Gastroesophageal sphincter (tissue), 4 donors: ENCODE measurements at regions not wholly inside any gene's neighbourhood (a gene's known extent, or its start where the extent isn't known, plus 50 kb on each side); places are given as distances from the start of the nearest gene placed in this dataset.

Source experiments
- ATAC-seq: fragments of 150-250 bp; one replicate; pipeline ENCODE4 v1.9.1; 2016; ENCODE audit warnings: mild to moderate bottlenecking, moderate library complexity
- H3K27ac ChIP-seq, 4 donors: fragments of 200-600 bp; sonication (generic) in 3 of 4; 1 replicate in 3 of 4; 2 replicates in 1 of 4; pipeline ENCODE4 v1.5.1; 2016 to 2019
- H3K27me3 ChIP-seq: fragments of 200-600 bp; sonication (generic); one replicate; pipeline ENCODE4 v1.5.1; 2019
- H3K36me3 ChIP-seq, 2 donors: fragments of 200-600 bp; sonication (generic); one replicate each; pipeline ENCODE4 v1.5.1; 2019; ENCODE audit warnings: control low read depth in 1 of 2
- H3K4me1 ChIP-seq, 3 donors: fragments of 200-600 bp; sonication (generic); 1 replicate in 2 of 3; 2 replicates in 1 of 3; pipeline ENCODE4 v1.5.1; 2016 to 2019; ENCODE audit warnings: control low read depth in 2 of 3
- H3K4me3 ChIP-seq, 2 donors: fragments of 200-600 bp; sonication (generic); one replicate each; pipeline ENCODE4 v1.5.1; 2019; ENCODE audit warnings: mild to moderate bottlenecking in 1 of 2, moderate library complexity in 1 of 2
- H3K9me3 ChIP-seq, 3 donors: fragments of 200-600 bp; sonication (generic); one replicate each; pipeline ENCODE4 v1.5.1; 2017 to 2019; ENCODE audit warnings: control low read depth in 2 of 3
- CTCF ChIP-seq, 4 experiments: fragments of 200-600 bp in 2 of 4; fragments of 450-650 bp in 2 of 4; sonication (generic) in 1 of 4; IDR thresholded peaks; one replicate each; pipeline ENCODE4 v1.5.1; 2017 to 2019; ENCODE audit warnings: antibody characterized with exemption in 4 of 4, mild to moderate bottlenecking in 2 of 4, moderate library complexity in 2 of 4
- EP300 ChIP-seq: sonication (generic); formaldehyde crosslinking; IDR thresholded peaks from one replicate; pipeline ENCODE4 v1.6.1; 2017; ENCODE audit warnings: antibody characterized with exemption, mild to moderate bottlenecking
- POLR2A ChIP-seq, 2 donors: fragments of 450-650 bp; IDR thresholded peaks; one replicate each; pipeline ENCODE4 v1.6.1; 2017; ENCODE audit warnings: antibody characterized with exemption in 2 of 2, mild to moderate bottlenecking in 2 of 2, moderate library complexity in 1 of 2
- POLR2AphosphoS5 ChIP-seq: sonication (generic); formaldehyde crosslinking; IDR thresholded peaks from one replicate; pipeline ENCODE4 v1.6.1; 2017; ENCODE audit warnings: antibody characterized with exemption
- WGBS, 2 donors: methylation state at CpG; one replicate each; pipeline ENCODE4 v1.1.5; 2018; ENCODE audit warnings: low coverage in 1 of 2; 5-methylcytosine and 5-hydroxymethylcytosine counted together

- H3K9me3 ChIP-seq, result peaks cover 0 to 5% (median 0%) of the 10 kb centered on the region in 3 donors
- no peaks in the 10 kb centered on the region for H3K36me3 ChIP-seq
- ATAC-seq, result no peak
- WGBS, 2 donors, result 85 to 90% methylated on average over 1 to 2 of the region's 2 CpGs
- H3K27me3 ChIP-seq, result no peaks in the 10 kb centered on the region
- TF ChIP-seq CTCF (IDR thresholded peaks at IDR 0.05) (no peak), POLR2AphosphoS5 (no peak), POLR2A (IDR thresholded peaks at IDR 0.05) (no peak), EP300 (no peak)
- H3K27ac ChIP-seq, result no peak overlapping the region
- no peaks in the 10 kb centered on the region for H3K4me1 ChIP-seq
- H3K4me3 ChIP-seq, result no peak overlapping the region
Measured at GRCh38 chr7:118801366-118801765, 576.9 kb downstream of the ANKRD7 start.

GRCh38 chr7:118802726-118803125, 578.2 kb downstream of the ANKRD7 start:
- 97 to 100% methylated on average over 2 of the region's 2 CpGs for whole genome bisulfite sequencing, 2 donors
- TF ChIP-seq POLR2AphosphoS5 (no peak), POLR2A (IDR thresholded peaks at IDR 0.05) (no peak), CTCF (IDR thresholded peaks at IDR 0.05) (no peak), EP300 (no peak)
- H3K36me3 ChIP-seq, result no peaks in the 10 kb centered on the region

GRCh38 chr7:118826246-118826645, 601.7 kb downstream of the ANKRD7 start:
- Histone ChIP-seq H3K27me3 (no peaks in the 10 kb centered on the region), H3K4me1 (no peaks in the 10 kb centered on the region), H3K9me3 (no peaks in the 10 kb centered on the region), H3K27ac (no peak overlapping the region), H3K4me3 (no peak overlapping the region), H3K36me3 (no peaks in the 10 kb centered on the region)
- no peak for TF ChIP-seq CTCF (IDR thresholded peaks at IDR 0.05)
- WGBS, 2 donors, result 23 to 33% methylated on average over 1 of the region's 1 CpG
- no peak for ATAC-seq

More at GRCh38 chr7:118802726-118803125, 578.2 kb downstream of the ANKRD7 start:
- Histone ChIP-seq H3K4me1 (no peaks in the 10 kb centered on the region), H3K4me3 (no peak overlapping the region), H3K27me3 (no peaks in the 10 kb centered on the region), H3K27ac (no peak overlapping the region), H3K9me3 (peaks cover 0 to 5% (median 0%) of the 10 kb centered on the region in 3 donors)
- no peak for ATAC-seq

GRCh38 chr7:118836933-118837332, 612.4 kb downstream of the ANKRD7 start:
- Histone ChIP-seq H3K4me3 (no peak overlapping the region), H3K4me1 (no peaks in the 10 kb centered on the region), H3K27ac (no peak overlapping the region), H3K9me3 (peaks cover 0 to under 1% (median 0%) of the 10 kb centered on the region in 3 donors), H3K36me3 (no peaks in the 10 kb centered on the region), H3K27me3 (no peaks in the 10 kb centered on the region)
- no peak for ATAC-seq
- 85 to 89% methylated on average over 2 of the region's 2 CpGs for WGBS, 2 donors
- no peak for TF ChIP-seq POLR2AphosphoS5
- no peak for TF ChIP-seq POLR2A (IDR thresholded peaks at IDR 0.05)
- TF ChIP-seq CTCF (IDR thresholded peaks at IDR 0.05), result no peak
- TF ChIP-seq EP300, result no peak

- Histone ChIP-seq H3K36me3 (no peaks in the 10 kb centered on the region), H3K4me1 (no peaks in the 10 kb centered on the region), H3K9me3 (no peaks in the 10 kb centered on the region), H3K27ac (no peak overlapping the region), H3K4me3 (no peak overlapping the region), H3K27me3 (no peaks in the 10 kb centered on the region)
- 74 to 90% methylated on average over 2 to 4 of the region's 4 CpGs for WGBS, 2 donors
- ATAC-seq, result no peak
- TF ChIP-seq EP300 (no peak), POLR2AphosphoS5 (no peak), CTCF (IDR thresholded peaks at IDR 0.05) (no peak), POLR2A (IDR thresholded peaks at IDR 0.05) (no peak)
Measured at GRCh38 chr7:118839515-118839914, 615.0 kb downstream of the ANKRD7 start.
